ENCODE measurements at regions not wholly inside any gene's neighbourhood (a gene's known extent, or its start where the extent isn't known, plus 50 kb on each side); places are given as distances from the start of the nearest gene placed in this dataset.

- peaks cover 0 to 47% (median 0%) of the 10 kb centered on the region in 4 donors for H3K27me3 ChIP-seq
- H3K36me3 ChIP-seq, result no peaks in the 10 kb centered on the region
- TF ChIP-seq, protein P1, sequence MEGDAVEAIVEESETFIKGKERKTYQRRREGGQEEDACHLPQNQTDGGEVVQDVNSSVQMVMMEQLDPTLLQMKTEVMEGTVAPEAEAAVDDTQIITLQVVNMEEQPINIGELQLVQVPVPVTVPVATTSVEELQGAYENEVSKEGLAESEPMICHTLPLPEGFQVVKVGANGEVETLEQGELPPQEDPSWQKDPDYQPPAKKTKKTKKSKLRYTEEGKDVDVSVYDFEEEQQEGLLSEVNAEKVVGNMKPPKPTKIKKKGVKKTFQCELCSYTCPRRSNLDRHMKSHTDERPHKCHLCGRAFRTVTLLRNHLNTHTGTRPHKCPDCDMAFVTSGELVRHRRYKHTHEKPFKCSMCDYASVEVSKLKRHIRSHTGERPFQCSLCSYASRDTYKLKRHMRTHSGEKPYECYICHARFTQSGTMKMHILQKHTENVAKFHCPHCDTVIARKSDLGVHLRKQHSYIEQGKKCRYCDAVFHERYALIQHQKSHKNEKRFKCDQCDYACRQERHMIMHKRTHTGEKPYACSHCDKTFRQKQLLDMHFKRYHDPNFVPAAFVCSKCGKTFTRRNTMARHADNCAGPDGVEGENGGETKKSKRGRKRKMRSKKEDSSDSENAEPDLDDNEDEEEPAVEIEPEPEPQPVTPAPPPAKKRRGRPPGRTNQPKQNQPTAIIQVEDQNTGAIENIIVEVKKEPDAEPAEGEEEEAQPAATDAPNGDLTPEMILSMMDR (IDR thresholded peaks at IDR 0.05), result no peak
- TF ChIP-seq POLR2A (IDR thresholded peaks at IDR 0.05; ENCODE audit: low read depth), result no peak
- no peak overlapping the region for H3K4me3 ChIP-seq
- intact Hi-C loops (cut with DNase I), result no loop called here
- WGBS, result 55% methylated on average over 7 of the region's 7 CpGs
- H3K27ac ChIP-seq (replicated peaks in 1 of 4), result no peak overlapping the region
- H3K9me3 ChIP-seq, result no peaks in the 10 kb centered on the region
- no peak for DNase-seq (ENCODE audit: extremely low spot score)
- H3K4me1 ChIP-seq, result no peaks in the 10 kb centered on the region
These were observed 60.2 kb downstream of the TFAP2C start for GRCh38 chr20:56689318-56689717.

- 75% methylated on average over 4 of the region's 8 CpGs for WGBS
- intact Hi-C loops (cut with DNase I), result no loop called here
- Histone ChIP-seq H3K27ac (replicated peaks in 1 of 4) (no peak overlapping the region), H3K9me3 (no peaks in the 10 kb centered on the region), H3K4me3 (no peak overlapping the region), H3K27me3 (peaks cover 0 to 47% (median 0%) of the 10 kb centered on the region in 4 donors), H3K4me1 (no peaks in the 10 kb centered on the region), H3K36me3 (no peaks in the 10 kb centered on the region)
- DNase-seq (ENCODE audit: extremely low spot score), result no peak
- TF ChIP-seq, protein P1 (IDR thresholded peaks at IDR 0.05), result no peak
- no peak for TF ChIP-seq EP300 (IDR thresholded peaks at IDR 0.05)
- no peak for TF ChIP-seq POLR2A (IDR thresholded peaks at IDR 0.05; ENCODE audit: low read depth)
- TF ChIP-seq POLR2AphosphoS5 (IDR thresholded peaks at IDR 0.05), result no peak
These were observed 60.9 kb downstream of the TFAP2C start for GRCh38 chr20:56689852-56690485.

GRCh38 chr20:56690531-56691175 lies 61.5 kb downstream of the TFAP2C start:
- WGBS, result 62% methylated on average over 10 of the region's 11 CpGs
- no peaks in the 10 kb centered on the region for H3K9me3 ChIP-seq
- H3K4me1 ChIP-seq, result no peaks in the 10 kb centered on the region
- peaks cover 0 to 45% (median 0%) of the 10 kb centered on the region in 4 donors for H3K27me3 ChIP-seq
- no peak overlapping the region for H3K27ac ChIP-seq (replicated peaks in 1 of 4)
- no peak for DNase-seq (ENCODE audit: extremely low spot score)
- intact Hi-C loops (cut with DNase I), result no loop called here
- TF ChIP-seq, protein P1 (IDR thresholded peaks at IDR 0.05), result no peak
- TF ChIP-seq EP300 (IDR thresholded peaks at IDR 0.05) (no peak), POLR2AphosphoS5 (IDR thresholded peaks at IDR 0.05) (no peak), POLR2A (IDR thresholded peaks at IDR 0.05; ENCODE audit: low read depth) (no peak)
- H3K36me3 ChIP-seq, result no peaks in the 10 kb centered on the region
- H3K4me3 ChIP-seq, result no peak overlapping the region

DNA sequence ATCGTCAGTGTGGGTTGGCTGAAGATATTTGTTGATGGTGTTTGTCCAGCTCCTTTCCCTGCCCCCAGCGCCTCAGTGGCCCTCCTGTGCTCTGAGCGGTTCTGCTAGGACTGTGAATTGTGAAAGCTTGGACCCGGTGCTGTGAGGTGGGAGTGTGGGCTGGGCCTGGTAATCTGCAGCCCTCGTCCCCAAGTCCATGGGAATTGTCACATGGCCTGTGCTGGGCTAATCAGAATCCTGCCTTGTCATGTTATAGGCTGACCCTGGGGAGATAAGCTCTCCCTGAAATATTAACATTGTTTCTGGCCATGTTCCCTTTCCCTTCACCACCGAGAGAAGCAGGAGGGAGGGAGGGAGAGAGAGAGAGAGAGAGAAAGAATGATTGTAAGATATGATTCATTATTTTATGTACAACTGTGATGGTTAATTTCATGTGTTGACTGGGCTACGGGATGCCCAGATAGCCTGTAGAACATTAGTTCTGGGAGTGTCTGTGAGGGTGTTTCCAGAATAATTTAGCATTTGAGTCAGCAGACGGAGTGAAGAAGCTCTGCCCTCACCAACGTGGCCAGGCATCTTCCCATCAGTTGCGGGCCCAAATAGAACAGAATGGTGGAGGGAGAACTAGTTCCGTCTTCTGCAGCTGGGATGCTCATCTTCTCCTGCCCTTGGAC lies 62.4 kb downstream of the TFAP2C start:
- no peak overlapping the region for H3K27ac ChIP-seq (replicated peaks in 1 of 4)
- no peaks in the 10 kb centered on the region for H3K9me3 ChIP-seq
- TF ChIP-seq EP300 (IDR thresholded peaks at IDR 0.05) (no peak), POLR2A (IDR thresholded peaks at IDR 0.05; ENCODE audit: low read depth) (no peak), POLR2AphosphoS5 (IDR thresholded peaks at IDR 0.05) (no peak)
- TF ChIP-seq, protein P1 (IDR thresholded peaks at IDR 0.05), result no peak
- intact Hi-C loops (cut with DNase I), result no loop called here
- H3K4me1 ChIP-seq, result no peaks in the 10 kb centered on the region
- no peaks in the 10 kb centered on the region for H3K36me3 ChIP-seq
- 66% methylated on average over 11 of the region's 11 CpGs for WGBS
- peaks cover 0 to 39% (median 0%) of the 10 kb centered on the region in 4 donors for H3K27me3 ChIP-seq
- no peak for DNase-seq (ENCODE audit: extremely low spot score)
- no peak overlapping the region for H3K4me3 ChIP-seq

Data from esophagus muscularis mucosa (tissue), 4 donors.